ENCODE measurements at regions not wholly inside any gene's neighbourhood (a gene's known extent, or its start where the extent isn't known, plus 50 kb on each side); places are given as distances from the start of the nearest gene placed in this dataset.

DNA sequence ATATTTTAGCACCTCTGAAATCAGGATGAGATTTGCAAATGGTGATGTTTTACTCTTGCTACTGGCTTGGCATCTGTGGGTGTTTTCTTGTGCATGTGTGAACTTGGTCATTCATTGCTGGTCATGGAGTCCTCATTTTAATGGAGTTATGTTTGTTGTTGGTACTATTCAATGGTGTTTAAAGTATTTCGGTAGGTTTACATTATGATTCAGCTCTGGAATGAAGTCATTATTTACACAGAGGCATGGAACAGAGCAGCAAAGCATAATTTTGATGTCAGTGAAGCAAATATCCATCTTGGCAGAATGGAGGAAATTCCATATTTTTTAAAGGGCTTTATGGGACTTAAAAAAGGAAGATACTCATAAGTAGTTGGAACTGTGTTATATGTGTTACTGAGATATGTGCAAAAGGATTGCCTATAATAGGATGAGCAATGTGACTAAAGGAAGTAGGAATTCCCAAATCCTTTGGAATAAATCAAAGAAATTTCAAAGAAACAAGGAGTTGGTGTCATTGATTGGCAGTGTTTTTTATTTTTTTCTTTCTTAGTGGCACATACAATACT is 147.4 kb downstream of the ACTBL2 start:
- DNase-seq (ENCODE audit: low read depth, low spot score): no peak

DNA sequence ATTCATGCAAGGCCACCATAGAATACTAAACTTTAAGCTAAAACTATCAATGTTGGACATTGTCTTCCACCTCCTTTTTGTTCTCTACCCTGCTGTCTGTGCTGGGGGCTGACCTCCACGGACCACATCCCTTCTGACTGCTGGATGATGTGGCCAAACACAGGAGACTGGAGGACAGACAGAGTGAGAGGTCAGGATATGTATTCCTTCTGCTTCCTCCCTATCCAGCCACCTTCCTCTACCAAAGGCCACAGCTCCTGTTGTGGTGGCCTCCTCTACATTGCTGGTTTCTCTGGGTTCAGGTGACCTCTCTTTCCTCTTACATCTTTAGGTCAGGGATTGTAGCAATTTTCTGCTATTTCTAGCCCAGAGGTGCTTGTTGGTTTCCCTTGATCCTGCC is 148.1 kb downstream of the ACTBL2 start:
- no peak for DNase-seq (ENCODE audit: low read depth, low spot score)

GRCh38 chr5:57332361-57332760 is 150.2 kb downstream of the ACTBL2 start:
- no peak for DNase-seq (ENCODE audit: low read depth, low spot score)

- no peak for DNase-seq (ENCODE audit: low read depth, low spot score)
These were observed 153.9 kb downstream of the GPBP1 start for GRCh38 chr5:57327561-57328367.

GRCh38 chr5:57325678-57326397 is 152.0 kb downstream of the GPBP1 start:
- DNase-seq (ENCODE audit: low read depth, low spot score): no peak

- DNase-seq (ENCODE audit: low read depth, low spot score): no peak
These were observed 151.0 kb downstream of the GPBP1 start for GRCh38 chr5:57324861-57325260.

GRCh38 chr5:57324181-57324580 is 150.3 kb downstream of the GPBP1 start:
- DNase-seq (ENCODE audit: low read depth, low spot score): no peak

- peak; percentile 32 for DNase-seq (ENCODE audit: low read depth, low spot score)
These were observed 146.7 kb downstream of the GPBP1 start for GRCh38 chr5:57320582-57320981.

- DNase-seq (ENCODE audit: low read depth, low spot score): no peak
These were observed 145.8 kb downstream of the GPBP1 start for GRCh38 chr5:57319628-57320027.

DNA sequence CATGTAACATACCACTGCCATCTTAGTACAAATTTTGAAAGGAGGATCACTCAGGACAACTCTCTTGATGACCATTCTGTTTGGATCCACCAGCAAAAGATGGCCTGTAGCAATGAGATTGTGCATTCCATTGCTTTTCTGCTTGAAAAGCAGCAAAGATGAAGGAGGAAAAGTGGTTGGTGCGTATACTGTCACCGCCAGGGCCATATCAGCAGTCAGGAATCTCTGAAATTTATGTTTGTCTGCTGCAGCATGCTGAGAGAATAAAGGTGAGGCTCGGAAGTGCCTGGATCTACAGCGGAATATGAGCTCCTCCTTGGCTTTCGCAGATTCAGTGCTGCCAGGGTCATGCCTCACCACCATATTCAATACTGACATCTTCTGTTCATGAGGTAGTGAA is 144.4 kb downstream of the GPBP1 start:
- no peak for DNase-seq (ENCODE audit: low read depth, low spot score)

GRCh38 chr5:57317341-57317740 is 143.5 kb downstream of the GPBP1 start:
- DNase-seq (ENCODE audit: low read depth, low spot score): no peak

GRCh38 chr5:57316798-57317327 is 143.0 kb downstream of the GPBP1 start:
- DNase-seq (ENCODE audit: low read depth, low spot score): no peak

DNA sequence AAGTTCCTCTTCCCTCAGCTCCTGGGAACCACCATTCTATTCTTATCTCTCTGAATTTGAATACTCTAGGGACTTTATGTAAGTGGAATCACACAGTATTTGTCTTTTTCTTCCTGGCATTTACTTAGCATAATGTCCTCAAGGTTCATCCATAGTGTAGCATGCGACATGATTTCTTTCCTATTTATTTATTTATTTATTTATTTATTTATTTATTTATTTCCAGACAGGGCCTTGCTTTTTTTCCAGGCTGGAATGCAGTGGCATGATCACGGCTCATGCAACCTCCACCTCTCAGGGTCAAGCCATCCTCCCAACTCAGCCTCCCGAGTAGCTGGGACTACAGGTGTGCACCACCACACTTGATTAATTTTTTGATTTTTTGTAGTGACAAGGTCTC is 142.1 kb downstream of the GPBP1 start:
- DNase-seq (ENCODE audit: low read depth, low spot score): no peak

Measured in pulmonary artery endothelial cell (primary cell).